SK-N-SH (cell line): ENCODE measurements at regions not wholly inside any gene's neighbourhood (a gene's known extent, or its start where the extent isn't known, plus 50 kb on each side); places are given as distances from the start of the nearest gene placed in this dataset.

ENCODE experiments used
- CTCF ChIA-PET: fragments of 300-600, 350-600 bp; formaldehyde crosslinking; extraction: SDS; loops from one replicate; lab custom pipeline; 2021; lab: Yijun Ruan, JAX
- POLR2A ChIA-PET: fragments of 350-600 bp; sonication (Branson Sonifier 250); formaldehyde crosslinking; extraction: SDS; loops from one replicate; lab custom pipeline; 2020; ENCODE audit warnings: antibody characterized with exemption, inconsistent platforms; lab: Yijun Ruan, JAX
- DNase-seq: peaks from one replicate; pipeline ENCODE4 v3.0.0; 2012
- H2AFZ ChIP-seq: fragments of 200-600 bp; sonication (generic); 2 replicates; pipeline ENCODE4 v1.8.1; 2016; ENCODE audit warnings: antibody characterized with exemption, mild to moderate bottlenecking, low read depth
- H3F3A ChIP-seq: fragments of 200-600 bp; sonication (generic); replicated peaks from 2 replicates; pipeline ENCODE3; 2016; ENCODE audit warnings: antibody characterized with exemption, mild to moderate bottlenecking; ENCODE audit not compliant: insufficient read depth
- H3K27ac ChIP-seq, 2 experiments: fragments of 200-500 bp in 1 of 2; fragments of 200-600 bp in 1 of 2; sonication (Bioruptor generic) in 1 of 2; sonication (generic), shearing (Covaris generic) in 1 of 2; 2 replicates each; pipeline versions ENCODE4 v1.5.1 to v1.6.1; 2014 to 2016; ENCODE audit warnings: low read depth in 2 of 2, inconsistent platforms in 1 of 2, low read length in 1 of 2, mild to moderate bottlenecking in 1 of 2, mixed read lengths in 1 of 2
- H3K27me3 ChIP-seq: fragments of 200-600 bp; sonication (generic), shearing (Covaris generic); 2 replicates; pipeline ENCODE4 v1.6.1; 2016; ENCODE audit warnings: mixed run types; ENCODE audit not compliant: insufficient read depth
- H3K36me3 ChIP-seq, 2 experiments: fragments of 200-500 bp in 1 of 2; fragments of 200-600 bp in 1 of 2; sonication (Bioruptor generic) in 1 of 2; sonication (generic) in 1 of 2; replicated peaks in 1 of 2; 2 replicates each; pipeline versions ENCODE3 to v1.5.1; 2014 to 2016; ENCODE audit warnings: low read length in 1 of 2, mild to moderate bottlenecking in 1 of 2; ENCODE audit not compliant: insufficient read depth in 2 of 2, control insufficient read depth in 1 of 2
- H3K4me1 ChIP-seq, 2 experiments: fragments of 200-500 bp in 1 of 2; fragments of 200-600 bp in 1 of 2; sonication (Bioruptor generic) in 1 of 2; sonication (generic), shearing (Covaris generic) in 1 of 2; 2 replicates each; pipeline versions ENCODE4 v1.5.1 to v1.6.1; 2014 to 2016; ENCODE audit warnings: low read depth in 1 of 2, low read length in 1 of 2, mixed run types in 1 of 2; ENCODE audit not compliant: insufficient read depth in 2 of 2, control insufficient read depth in 1 of 2
- H3K4me2 ChIP-seq: fragments of 200-600 bp; sonication (generic), shearing (Covaris generic); 2 replicates; pipeline ENCODE4 v1.6.1; 2017; ENCODE audit warnings: mixed run types
- H3K4me3 ChIP-seq, 2 experiments: fragments of 200-500 bp in 1 of 2; fragments of 200-600 bp in 1 of 2; sonication (Bioruptor generic) in 1 of 2; sonication (generic), shearing (Covaris generic) in 1 of 2; 2 replicates each; pipeline versions ENCODE4 v1.5.1 to v1.8.1; 2014 to 2016; ENCODE audit warnings: low read depth in 2 of 2, inconsistent platforms in 1 of 2, low read length in 1 of 2, mild to moderate bottlenecking in 1 of 2, mixed read lengths in 1 of 2, moderate library complexity in 1 of 2
- H3K79me2 ChIP-seq: fragments of 200-600 bp; sonication (generic); 2 replicates; pipeline ENCODE4 v1.8.1; 2017; ENCODE audit warnings: mild to moderate bottlenecking; ENCODE audit not compliant: insufficient read depth
- H3K9ac ChIP-seq: fragments of 200-600 bp; sonication (generic); 2 replicates; pipeline ENCODE4 v1.6.1; 2017; ENCODE audit warnings: mixed run types
- H3K9me2 ChIP-seq: fragments of 200-600 bp; sonication (generic); 2 replicates; pipeline ENCODE4 v1.6.1; 2017; ENCODE audit warnings: mixed run types
- H3K9me3 ChIP-seq: fragments of 200-600 bp; sonication (generic); 2 replicates; pipeline ENCODE4 v1.6.1; 2017; ENCODE audit warnings: mixed run types, mild to moderate bottlenecking, moderate library complexity
- H4K20me1 ChIP-seq: fragments of 200-600 bp; sonication (generic); 2 replicates; pipeline ENCODE4 v1.6.1; 2017; ENCODE audit warnings: mild to moderate bottlenecking, mixed run types; ENCODE audit not compliant: insufficient read depth
- FOXJ3 ChIP-seq: sonication (generic); formaldehyde crosslinking; IDR thresholded peaks from 2 replicates; pipeline ENCODE4 v1.5.1; 2020; ENCODE audit warnings: mild to moderate bottlenecking, missing genetic modification reagents
- GABPA ChIP-seq: IDR thresholded peaks from 2 replicates; pipeline ENCODE4 v1.4.0; 2012; ENCODE audit warnings: low read depth, mild to moderate bottlenecking
- IRF3 ChIP-seq: fragments of 150-350 bp; IDR thresholded peaks from 2 replicates; pipeline ENCODE4 v1.6.1; 2016; ENCODE audit warnings: mild to moderate bottlenecking, low read depth, low read length
- MEF2A ChIP-seq: IDR thresholded peaks from 2 replicates; pipeline ENCODE4 v1.4.0; 2012; ENCODE audit warnings: low read depth, borderline replicate concordance
- NFIC ChIP-seq: IDR thresholded peaks from 2 replicates; pipeline ENCODE4 v1.4.0; 2012; ENCODE audit warnings: borderline replicate concordance
- PBX3 ChIP-seq: IDR thresholded peaks from 2 replicates; pipeline ENCODE4; 2012
- POLR2AphosphoS5 ChIP-seq: IDR thresholded peaks from 2 replicates; pipeline ENCODE4 v1.6.1; 2012; ENCODE audit warnings: low read depth, low read length
- RAD21 ChIP-seq: IDR thresholded peaks from 2 replicates; pipeline ENCODE4 v1.6.1; 2012; ENCODE audit warnings: mild to moderate bottlenecking, low read length
- RCOR1 ChIP-seq: fragments of 150-350 bp; IDR thresholded peaks from 2 replicates; pipeline ENCODE4 v1.6.1; 2017; ENCODE audit warnings: antibody characterized with exemption, low read length
- RFX5 ChIP-seq: IDR thresholded peaks from 2 replicates; pipeline ENCODE4 v1.6.1; 2012; ENCODE audit warnings: mild to moderate bottlenecking, improper control_type of control experiment, low read length
- RXRA ChIP-seq: IDR thresholded peaks from 2 replicates; pipeline ENCODE4 v1.4.0; 2012; ENCODE audit warnings: low read depth, mild to moderate bottlenecking, borderline replicate concordance
- SIN3A ChIP-seq: IDR thresholded peaks from 2 replicates; pipeline ENCODE4 v1.6.1; 2012; ENCODE audit warnings: low read depth, mild to moderate bottlenecking, low read length, moderate library complexity, borderline replicate concordance
- SMC3 ChIP-seq: IDR thresholded peaks from 2 replicates; pipeline ENCODE4 v1.6.1; 2012; ENCODE audit warnings: low read depth, low read length, improper control_type of control experiment
- TCF12 ChIP-seq: IDR thresholded peaks from 2 replicates; pipeline ENCODE4 v1.4.0; 2012
- TEAD4 ChIP-seq: IDR thresholded peaks from 2 replicates; pipeline ENCODE4 v1.4.0; 2012; ENCODE audit warnings: mild to moderate bottlenecking, borderline replicate concordance; ENCODE audit not compliant: insufficient read depth
- YY1 ChIP-seq: IDR thresholded peaks from 2 replicates; pipeline ENCODE4 v1.4.0; 2012; ENCODE audit warnings: low read depth, mild to moderate bottlenecking
- TF ChIP-seq, protein P1 (sequence below): IDR thresholded peaks from 2 replicates; pipeline ENCODE4 v1.6.1; 2012; ENCODE audit warnings: mild to moderate bottlenecking, low read depth, low read length, moderate library complexity
- TF ChIP-seq, protein P2 (sequence below): fragments of 200-600 bp; sonication (generic); IDR thresholded peaks from 2 replicates; pipeline ENCODE4 v1.6.1; 2017; ENCODE audit warnings: antibody characterized with exemption, mild to moderate bottlenecking, moderate library complexity
- TF ChIP-seq, protein P3 (sequence below): fragments of 150-350 bp; IDR thresholded peaks from 2 replicates; pipeline ENCODE4 v1.6.1; 2017; ENCODE audit warnings: antibody characterized with exemption, low read length, low read depth, borderline replicate concordance
- TF ChIP-seq, protein P4 (sequence below): IDR thresholded peaks from 2 replicates; pipeline ENCODE4 v1.4.0; 2012; ENCODE audit warnings: low read depth, borderline replicate concordance

GRCh38 chr3:82265747-82266146, 504.3 kb upstream of the GBE1 start:
- CTCF ChIA-PET: no interaction called here
- Histone ChIP-seq H3K9ac (no peak overlapping the region), H3K36me3 (no peaks in the 10 kb centered on the region), H3K27ac (no peak overlapping the region), H3K9me2 (no peaks in the 10 kb centered on the region), H3K4me2 (no peak overlapping the region), H3K9me3 (no peaks in the 10 kb centered on the region), H3K27me3 (no peaks in the 10 kb centered on the region), H3F3A (no peaks in the 10 kb centered on the region), H3K79me2 (no peaks in the 10 kb centered on the region), H3K4me3 (no peak overlapping the region), H4K20me1 (no peaks in the 10 kb centered on the region), H2AFZ (no peak overlapping the region), H3K4me1 (no peaks in the 10 kb centered on the region)
- POLR2A ChIA-PET: no interaction called here
- TF ChIP-seq GABPA: no peak
- no peak for TF ChIP-seq PBX3
- no peak for TF ChIP-seq SMC3
- no peak for TF ChIP-seq RAD21
- TF ChIP-seq YY1: no peak
- no peak for TF ChIP-seq FOXJ3 (CRISPR knock-in tag)
- no peak for TF ChIP-seq MEF2A
- no peak for TF ChIP-seq RFX5
- TF ChIP-seq RCOR1: no peak
- TF ChIP-seq, protein P1, sequence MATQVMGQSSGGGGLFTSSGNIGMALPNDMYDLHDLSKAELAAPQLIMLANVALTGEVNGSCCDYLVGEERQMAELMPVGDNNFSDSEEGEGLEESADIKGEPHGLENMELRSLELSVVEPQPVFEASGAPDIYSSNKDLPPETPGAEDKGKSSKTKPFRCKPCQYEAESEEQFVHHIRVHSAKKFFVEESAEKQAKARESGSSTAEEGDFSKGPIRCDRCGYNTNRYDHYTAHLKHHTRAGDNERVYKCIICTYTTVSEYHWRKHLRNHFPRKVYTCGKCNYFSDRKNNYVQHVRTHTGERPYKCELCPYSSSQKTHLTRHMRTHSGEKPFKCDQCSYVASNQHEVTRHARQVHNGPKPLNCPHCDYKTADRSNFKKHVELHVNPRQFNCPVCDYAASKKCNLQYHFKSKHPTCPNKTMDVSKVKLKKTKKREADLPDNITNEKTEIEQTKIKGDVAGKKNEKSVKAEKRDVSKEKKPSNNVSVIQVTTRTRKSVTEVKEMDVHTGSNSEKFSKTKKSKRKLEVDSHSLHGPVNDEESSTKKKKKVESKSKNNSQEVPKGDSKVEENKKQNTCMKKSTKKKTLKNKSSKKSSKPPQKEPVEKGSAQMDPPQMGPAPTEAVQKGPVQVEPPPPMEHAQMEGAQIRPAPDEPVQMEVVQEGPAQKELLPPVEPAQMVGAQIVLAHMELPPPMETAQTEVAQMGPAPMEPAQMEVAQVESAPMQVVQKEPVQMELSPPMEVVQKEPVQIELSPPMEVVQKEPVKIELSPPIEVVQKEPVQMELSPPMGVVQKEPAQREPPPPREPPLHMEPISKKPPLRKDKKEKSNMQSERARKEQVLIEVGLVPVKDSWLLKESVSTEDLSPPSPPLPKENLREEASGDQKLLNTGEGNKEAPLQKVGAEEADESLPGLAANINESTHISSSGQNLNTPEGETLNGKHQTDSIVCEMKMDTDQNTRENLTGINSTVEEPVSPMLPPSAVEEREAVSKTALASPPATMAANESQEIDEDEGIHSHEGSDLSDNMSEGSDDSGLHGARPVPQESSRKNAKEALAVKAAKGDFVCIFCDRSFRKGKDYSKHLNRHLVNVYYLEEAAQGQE: no peak
- TF ChIP-seq TEAD4: no peak
- TF ChIP-seq NFIC: no peak
- TF ChIP-seq, protein P2, sequence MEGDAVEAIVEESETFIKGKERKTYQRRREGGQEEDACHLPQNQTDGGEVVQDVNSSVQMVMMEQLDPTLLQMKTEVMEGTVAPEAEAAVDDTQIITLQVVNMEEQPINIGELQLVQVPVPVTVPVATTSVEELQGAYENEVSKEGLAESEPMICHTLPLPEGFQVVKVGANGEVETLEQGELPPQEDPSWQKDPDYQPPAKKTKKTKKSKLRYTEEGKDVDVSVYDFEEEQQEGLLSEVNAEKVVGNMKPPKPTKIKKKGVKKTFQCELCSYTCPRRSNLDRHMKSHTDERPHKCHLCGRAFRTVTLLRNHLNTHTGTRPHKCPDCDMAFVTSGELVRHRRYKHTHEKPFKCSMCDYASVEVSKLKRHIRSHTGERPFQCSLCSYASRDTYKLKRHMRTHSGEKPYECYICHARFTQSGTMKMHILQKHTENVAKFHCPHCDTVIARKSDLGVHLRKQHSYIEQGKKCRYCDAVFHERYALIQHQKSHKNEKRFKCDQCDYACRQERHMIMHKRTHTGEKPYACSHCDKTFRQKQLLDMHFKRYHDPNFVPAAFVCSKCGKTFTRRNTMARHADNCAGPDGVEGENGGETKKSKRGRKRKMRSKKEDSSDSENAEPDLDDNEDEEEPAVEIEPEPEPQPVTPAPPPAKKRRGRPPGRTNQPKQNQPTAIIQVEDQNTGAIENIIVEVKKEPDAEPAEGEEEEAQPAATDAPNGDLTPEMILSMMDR: no peak
- TF ChIP-seq SIN3A: no peak
- TF ChIP-seq IRF3: no peak
- no peak for TF ChIP-seq TCF12
- TF ChIP-seq, protein P3, sequence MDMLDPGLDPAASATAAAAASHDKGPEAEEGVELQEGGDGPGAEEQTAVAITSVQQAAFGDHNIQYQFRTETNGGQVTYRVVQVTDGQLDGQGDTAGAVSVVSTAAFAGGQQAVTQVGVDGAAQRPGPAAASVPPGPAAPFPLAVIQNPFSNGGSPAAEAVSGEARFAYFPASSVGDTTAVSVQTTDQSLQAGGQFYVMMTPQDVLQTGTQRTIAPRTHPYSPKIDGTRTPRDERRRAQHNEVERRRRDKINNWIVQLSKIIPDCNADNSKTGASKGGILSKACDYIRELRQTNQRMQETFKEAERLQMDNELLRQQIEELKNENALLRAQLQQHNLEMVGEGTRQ: no peak
- TF ChIP-seq POLR2AphosphoS5: no peak
- TF ChIP-seq, protein P4, sequence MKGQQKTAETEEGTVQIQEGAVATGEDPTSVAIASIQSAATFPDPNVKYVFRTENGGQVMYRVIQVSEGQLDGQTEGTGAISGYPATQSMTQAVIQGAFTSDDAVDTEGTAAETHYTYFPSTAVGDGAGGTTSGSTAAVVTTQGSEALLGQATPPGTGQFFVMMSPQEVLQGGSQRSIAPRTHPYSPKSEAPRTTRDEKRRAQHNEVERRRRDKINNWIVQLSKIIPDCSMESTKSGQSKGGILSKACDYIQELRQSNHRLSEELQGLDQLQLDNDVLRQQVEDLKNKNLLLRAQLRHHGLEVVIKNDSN: no peak
- TF ChIP-seq RXRA: no peak
- DNase-seq: no peak
